ENCODE measurements at regions not wholly inside any gene's neighbourhood (a gene's known extent, or its start where the extent isn't known, plus 50 kb on each side); places are given as distances from the start of the nearest gene placed in this dataset.

- TF ChIP-seq POLR2A (IDR thresholded peaks at IDR 0.05; ENCODE audit: low read depth, low read length), result no peak
- no peak for TF ChIP-seq POLR2AphosphoS5 (IDR thresholded peaks at IDR 0.05; ENCODE audit: low read depth, low read length)
- no peak for TF ChIP-seq TAF1 (IDR thresholded peaks at IDR 0.05; ENCODE audit: borderline replicate concordance, low read depth, low read length)
Measured at GRCh38 chrX:39969819-39970504, 127.8 kb downstream of the BCOR start.

All from GM12892 (cell line).